LNCaP clone FGC (cell line): ENCODE measurements at regions not wholly inside any gene's neighbourhood (a gene's known extent, or its start where the extent isn't known, plus 50 kb on each side); places are given as distances from the start of the nearest gene placed in this dataset.

Experiments used
- DNase-seq: peaks from one replicate; pipeline ENCODE4 v3.0.0-alpha.2; 2011; ENCODE audit warnings: low read depth
- H3K4me3 ChIP-seq: 2 replicates; pipeline ENCODE4 v1.5.1; 2011; ENCODE audit warnings: mild to moderate bottlenecking, low read depth, low read length, control low read depth
- TF ChIP-seq, protein P1 (sequence below): IDR thresholded peaks from 2 replicates; pipeline ENCODE4 v1.5.1; 2012; ENCODE audit warnings: mild to moderate bottlenecking; ENCODE audit not compliant: control insufficient read depth, insufficient read depth; ENCODE audit errors: extremely low read depth

DNA sequence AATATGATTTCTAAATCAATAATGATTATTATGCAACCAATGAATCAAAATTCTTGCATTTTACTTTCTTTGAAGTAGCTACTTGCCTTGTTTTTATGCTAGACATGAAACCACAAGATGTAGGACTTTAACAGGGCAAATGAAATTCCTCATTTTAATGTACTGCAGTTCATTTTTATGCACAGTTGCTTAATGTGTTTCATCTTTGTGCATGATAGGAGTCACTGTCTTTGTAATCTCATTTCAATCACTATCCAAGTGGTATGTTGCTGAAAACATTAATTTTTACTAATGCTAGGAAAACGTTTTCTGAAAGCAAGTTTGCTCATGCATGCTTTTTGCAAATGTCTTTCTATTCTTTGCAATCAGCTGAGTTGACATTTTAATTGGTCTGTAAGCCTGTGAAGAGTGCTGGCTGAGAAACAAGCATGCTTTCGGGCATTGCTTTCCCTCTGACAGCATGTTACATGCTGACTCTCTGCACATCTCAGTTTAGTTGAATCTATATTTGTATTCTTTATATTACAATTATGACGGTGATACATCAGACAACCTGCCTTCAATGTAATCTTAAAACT lies 535.0 kb upstream of the CDH18 start:
- DNase-seq: no peak

DNA sequence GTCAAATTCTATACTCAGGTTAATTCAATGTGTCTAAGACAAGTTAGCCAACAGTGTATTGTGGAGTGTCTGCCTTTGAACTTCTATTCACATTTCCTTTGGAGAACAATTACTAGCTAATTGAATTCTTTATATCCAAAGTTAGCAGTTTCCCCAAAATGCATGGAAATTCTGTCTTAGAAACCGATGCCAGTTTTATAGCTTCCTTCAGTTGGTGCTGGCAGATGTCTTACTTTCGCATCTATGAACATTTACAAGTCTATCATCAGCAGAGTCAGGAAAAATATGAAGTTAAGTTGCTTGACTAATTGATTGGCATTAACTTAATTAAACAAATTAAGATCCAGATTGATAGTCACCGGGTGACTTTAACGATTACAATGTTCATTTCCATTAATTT lies 527.6 kb upstream of the CDH18 start:
- no peak for DNase-seq
- no peak overlapping the region for H3K4me3 ChIP-seq
- TF ChIP-seq, protein P1, sequence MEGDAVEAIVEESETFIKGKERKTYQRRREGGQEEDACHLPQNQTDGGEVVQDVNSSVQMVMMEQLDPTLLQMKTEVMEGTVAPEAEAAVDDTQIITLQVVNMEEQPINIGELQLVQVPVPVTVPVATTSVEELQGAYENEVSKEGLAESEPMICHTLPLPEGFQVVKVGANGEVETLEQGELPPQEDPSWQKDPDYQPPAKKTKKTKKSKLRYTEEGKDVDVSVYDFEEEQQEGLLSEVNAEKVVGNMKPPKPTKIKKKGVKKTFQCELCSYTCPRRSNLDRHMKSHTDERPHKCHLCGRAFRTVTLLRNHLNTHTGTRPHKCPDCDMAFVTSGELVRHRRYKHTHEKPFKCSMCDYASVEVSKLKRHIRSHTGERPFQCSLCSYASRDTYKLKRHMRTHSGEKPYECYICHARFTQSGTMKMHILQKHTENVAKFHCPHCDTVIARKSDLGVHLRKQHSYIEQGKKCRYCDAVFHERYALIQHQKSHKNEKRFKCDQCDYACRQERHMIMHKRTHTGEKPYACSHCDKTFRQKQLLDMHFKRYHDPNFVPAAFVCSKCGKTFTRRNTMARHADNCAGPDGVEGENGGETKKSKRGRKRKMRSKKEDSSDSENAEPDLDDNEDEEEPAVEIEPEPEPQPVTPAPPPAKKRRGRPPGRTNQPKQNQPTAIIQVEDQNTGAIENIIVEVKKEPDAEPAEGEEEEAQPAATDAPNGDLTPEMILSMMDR: no peak

More for the DNA sequence above, 535.0 kb upstream of the CDH18 start:
- H3K4me3 ChIP-seq: no peak overlapping the region
- TF ChIP-seq, protein P1: no peak

DNA sequence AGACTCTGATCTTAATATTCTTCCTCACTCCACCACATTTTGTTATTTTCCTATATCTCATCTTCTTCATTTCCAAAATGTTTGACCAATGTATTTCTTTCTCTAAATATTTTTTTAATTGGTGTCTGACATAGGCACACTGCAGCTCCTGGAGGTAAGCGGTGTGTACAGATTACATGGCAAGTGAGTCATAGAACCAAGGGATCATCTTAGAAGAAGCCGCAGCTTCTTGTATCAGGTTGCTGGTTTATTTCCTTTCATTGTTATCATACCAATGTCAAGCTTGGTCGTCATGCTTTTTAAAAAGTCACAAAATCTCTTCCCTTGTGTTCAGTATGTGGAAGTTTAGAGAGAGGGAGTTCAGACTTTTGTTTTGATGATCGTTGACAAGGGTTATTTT lies 526.1 kb upstream of the CDH18 start:
- H3K4me3 ChIP-seq: no peak overlapping the region
- TF ChIP-seq, protein P1: no peak
- no peak for DNase-seq

DNA sequence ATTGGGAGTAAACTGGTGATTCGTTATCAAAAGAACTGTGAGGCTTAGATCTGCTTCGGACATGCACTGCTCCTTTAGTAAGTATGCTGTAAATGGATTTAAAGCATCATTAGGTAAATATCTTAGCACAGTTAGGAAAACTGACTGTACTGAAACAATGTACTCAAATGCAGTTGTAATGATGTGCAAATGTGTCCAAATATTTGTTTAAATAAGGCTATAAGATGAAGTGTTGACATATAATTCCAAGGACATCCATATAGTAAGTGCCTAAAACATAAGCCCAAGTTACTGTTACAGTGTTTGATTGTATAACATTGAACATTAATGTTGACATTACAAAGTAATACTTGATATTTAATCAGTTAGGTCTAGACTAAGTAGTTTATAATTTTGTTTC lies 512.5 kb upstream of the CDH18 start:
- peak; percentile 92 for DNase-seq
- H3K4me3 ChIP-seq: no peak overlapping the region
- TF ChIP-seq, protein P1: no peak

DNA sequence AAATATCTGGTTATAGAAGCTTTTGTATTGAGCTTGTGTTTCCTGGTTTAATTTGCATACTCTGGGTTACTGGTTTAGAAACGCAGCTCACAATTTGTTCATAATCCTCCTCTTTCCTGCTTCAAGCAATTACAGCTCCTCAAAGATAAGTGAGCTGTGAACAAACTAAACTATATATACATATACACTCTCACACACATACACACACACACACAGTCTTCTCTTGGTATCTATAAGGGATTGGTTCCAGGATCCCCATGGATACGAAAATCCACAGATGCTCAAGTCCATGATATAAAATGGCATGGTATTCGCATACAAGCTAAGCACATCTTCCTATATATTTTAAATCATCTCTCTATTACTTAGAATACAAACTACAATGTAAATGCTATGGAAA lies 510.9 kb upstream of the CDH18 start:
- no peak overlapping the region for H3K4me3 ChIP-seq
- TF ChIP-seq, protein P1: no peak
- DNase-seq: no peak

DNA sequence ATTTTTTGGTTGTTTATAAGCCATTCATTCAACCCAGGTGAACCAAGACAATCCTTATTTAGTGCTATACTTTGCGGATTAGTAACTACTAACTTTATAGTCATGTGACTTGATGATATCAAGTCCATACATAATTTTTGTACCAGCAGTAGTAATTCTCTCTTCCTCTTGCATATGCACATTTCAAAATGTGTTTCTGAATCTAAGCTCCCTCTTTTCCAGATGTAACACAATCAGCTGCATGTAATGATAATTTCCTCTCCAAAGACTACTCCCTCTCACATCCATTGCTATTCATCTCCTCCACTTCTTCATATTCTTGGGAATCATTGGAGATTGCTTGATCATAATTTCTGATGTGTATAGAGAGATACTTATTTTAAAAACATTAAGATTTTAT lies 510.1 kb upstream of the CDH18 start:
- no peak for DNase-seq
- TF ChIP-seq, protein P1: no peak
- no peak overlapping the region for H3K4me3 ChIP-seq

DNA sequence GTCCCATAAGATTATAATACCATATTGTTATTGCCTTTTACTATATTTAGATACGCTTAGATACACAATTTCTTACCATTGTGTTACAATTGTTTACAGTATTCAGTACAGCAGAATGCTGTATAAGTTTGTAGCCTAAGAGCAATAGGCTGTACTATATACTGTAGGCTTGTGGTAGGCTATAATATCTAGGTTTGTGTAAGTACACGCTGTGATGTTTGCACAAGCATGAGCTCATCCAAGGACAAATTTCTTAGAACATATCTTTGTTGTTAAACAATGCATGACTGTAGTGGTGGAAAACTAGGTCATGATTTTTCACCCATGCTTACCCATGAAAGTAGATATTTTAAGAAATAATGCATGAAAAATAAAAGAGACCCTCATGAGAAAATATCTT lies 509.4 kb upstream of the CDH18 start:
- H3K4me3 ChIP-seq: no peak overlapping the region
- peak; percentile 92 for DNase-seq
- TF ChIP-seq, protein P1: no peak
